ENCODE measurements at regions not wholly inside any gene's neighbourhood (a gene's known extent, or its start where the extent isn't known, plus 50 kb on each side); places are given as distances from the start of the nearest gene placed in this dataset.

DNA sequence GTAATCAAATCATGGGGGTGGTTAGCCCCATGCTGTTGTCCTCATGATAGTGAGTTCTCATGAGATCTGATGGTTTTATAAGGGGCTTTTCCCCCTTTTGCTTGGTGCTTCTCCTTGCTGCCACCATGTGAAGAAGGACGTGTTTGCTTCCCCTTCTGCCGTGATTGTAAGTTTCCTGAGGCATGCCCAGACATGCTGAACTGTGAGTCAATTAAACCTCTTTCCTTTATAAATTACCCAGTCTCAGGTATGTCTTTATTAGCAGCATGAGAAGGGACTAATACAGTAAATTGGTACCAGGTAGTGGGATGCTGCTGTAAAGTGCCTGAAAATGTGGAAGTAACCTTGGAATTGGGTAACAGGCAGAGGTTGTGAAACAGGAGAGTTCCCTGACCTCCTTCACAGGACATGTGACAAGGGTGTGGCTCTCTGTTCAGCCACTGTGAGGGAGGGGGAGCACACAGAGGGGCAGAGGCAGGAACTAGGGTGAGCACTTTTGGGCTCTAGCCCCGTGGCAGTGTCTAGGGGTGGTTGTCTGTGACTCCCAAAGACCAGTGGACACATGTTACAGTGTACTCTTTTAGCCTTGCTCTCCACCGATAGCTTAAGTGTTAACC is 105.3 kb downstream of the BACH1 start:
- TF ChIP-seq, protein P1, sequence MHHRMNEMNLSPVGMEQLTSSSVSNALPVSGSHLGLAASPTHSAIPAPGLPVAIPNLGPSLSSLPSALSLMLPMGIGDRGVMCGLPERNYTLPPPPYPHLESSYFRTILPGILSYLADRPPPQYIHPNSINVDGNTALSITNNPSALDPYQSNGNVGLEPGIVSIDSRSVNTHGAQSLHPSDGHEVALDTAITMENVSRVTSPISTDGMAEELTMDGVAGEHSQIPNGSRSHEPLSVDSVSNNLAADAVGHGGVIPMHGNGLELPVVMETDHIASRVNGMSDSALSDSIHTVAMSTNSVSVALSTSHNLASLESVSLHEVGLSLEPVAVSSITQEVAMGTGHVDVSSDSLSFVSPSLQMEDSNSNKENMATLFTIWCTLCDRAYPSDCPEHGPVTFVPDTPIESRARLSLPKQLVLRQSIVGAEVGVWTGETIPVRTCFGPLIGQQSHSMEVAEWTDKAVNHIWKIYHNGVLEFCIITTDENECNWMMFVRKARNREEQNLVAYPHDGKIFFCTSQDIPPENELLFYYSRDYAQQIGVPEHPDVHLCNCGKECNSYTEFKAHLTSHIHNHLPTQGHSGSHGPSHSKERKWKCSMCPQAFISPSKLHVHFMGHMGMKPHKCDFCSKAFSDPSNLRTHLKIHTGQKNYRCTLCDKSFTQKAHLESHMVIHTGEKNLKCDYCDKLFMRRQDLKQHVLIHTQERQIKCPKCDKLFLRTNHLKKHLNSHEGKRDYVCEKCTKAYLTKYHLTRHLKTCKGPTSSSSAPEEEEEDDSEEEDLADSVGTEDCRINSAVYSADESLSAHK (tag by site-specific recombination; IDR thresholded peaks at IDR 0.05): no peak
- TF ChIP-seq ZNF221 (tag by site-specific recombination; IDR thresholded peaks at IDR 0.05; ENCODE audit: borderline replicate concordance) (no peak), YY1 (tag by site-specific recombination; IDR thresholded peaks at IDR 0.05) (no peak), ZNF10 (tag by site-specific recombination; IDR thresholded peaks at IDR 0.05) (no peak), ZNF19 (tag by site-specific recombination; IDR thresholded peaks at IDR 0.05; ENCODE audit: low read depth) (no peak), KLF10 (tag by site-specific recombination; IDR thresholded peaks at IDR 0.05) (no peak), ZNF140 (tag by site-specific recombination; IDR thresholded peaks at IDR 0.05) (no peak), ZNF558 (tag by site-specific recombination; IDR thresholded peaks at IDR 0.05) (no peak), ZNF24 (tag by site-specific recombination; IDR thresholded peaks at IDR 0.05) (no peak), ZNF274 (IDR thresholded peaks at IDR 0.05; ENCODE audit: low read length) (no peak), ZNF274 (tag by site-specific recombination; IDR thresholded peaks at IDR 0.05; ENCODE audit: borderline replicate concordance) (no peak), ZNF777 (tag by site-specific recombination; IDR thresholded peaks at IDR 0.05; ENCODE audit: borderline replicate concordance) (no peak)
- TF ChIP-seq, protein P2, sequence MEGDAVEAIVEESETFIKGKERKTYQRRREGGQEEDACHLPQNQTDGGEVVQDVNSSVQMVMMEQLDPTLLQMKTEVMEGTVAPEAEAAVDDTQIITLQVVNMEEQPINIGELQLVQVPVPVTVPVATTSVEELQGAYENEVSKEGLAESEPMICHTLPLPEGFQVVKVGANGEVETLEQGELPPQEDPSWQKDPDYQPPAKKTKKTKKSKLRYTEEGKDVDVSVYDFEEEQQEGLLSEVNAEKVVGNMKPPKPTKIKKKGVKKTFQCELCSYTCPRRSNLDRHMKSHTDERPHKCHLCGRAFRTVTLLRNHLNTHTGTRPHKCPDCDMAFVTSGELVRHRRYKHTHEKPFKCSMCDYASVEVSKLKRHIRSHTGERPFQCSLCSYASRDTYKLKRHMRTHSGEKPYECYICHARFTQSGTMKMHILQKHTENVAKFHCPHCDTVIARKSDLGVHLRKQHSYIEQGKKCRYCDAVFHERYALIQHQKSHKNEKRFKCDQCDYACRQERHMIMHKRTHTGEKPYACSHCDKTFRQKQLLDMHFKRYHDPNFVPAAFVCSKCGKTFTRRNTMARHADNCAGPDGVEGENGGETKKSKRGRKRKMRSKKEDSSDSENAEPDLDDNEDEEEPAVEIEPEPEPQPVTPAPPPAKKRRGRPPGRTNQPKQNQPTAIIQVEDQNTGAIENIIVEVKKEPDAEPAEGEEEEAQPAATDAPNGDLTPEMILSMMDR (tag by site-specific recombination; IDR thresholded peaks at IDR 0.05): no peak
- TF ChIP-seq, protein P3, sequence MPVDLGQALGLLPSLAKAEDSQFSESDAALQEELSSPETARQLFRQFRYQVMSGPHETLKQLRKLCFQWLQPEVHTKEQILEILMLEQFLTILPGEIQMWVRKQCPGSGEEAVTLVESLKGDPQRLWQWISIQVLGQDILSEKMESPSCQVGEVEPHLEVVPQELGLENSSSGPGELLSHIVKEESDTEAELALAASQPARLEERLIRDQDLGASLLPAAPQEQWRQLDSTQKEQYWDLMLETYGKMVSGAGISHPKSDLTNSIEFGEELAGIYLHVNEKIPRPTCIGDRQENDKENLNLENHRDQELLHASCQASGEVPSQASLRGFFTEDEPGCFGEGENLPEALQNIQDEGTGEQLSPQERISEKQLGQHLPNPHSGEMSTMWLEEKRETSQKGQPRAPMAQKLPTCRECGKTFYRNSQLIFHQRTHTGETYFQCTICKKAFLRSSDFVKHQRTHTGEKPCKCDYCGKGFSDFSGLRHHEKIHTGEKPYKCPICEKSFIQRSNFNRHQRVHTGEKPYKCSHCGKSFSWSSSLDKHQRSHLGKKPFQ (tag by site-specific recombination; IDR thresholded peaks at IDR 0.05): no peak
- TF ChIP-seq, protein P4, sequence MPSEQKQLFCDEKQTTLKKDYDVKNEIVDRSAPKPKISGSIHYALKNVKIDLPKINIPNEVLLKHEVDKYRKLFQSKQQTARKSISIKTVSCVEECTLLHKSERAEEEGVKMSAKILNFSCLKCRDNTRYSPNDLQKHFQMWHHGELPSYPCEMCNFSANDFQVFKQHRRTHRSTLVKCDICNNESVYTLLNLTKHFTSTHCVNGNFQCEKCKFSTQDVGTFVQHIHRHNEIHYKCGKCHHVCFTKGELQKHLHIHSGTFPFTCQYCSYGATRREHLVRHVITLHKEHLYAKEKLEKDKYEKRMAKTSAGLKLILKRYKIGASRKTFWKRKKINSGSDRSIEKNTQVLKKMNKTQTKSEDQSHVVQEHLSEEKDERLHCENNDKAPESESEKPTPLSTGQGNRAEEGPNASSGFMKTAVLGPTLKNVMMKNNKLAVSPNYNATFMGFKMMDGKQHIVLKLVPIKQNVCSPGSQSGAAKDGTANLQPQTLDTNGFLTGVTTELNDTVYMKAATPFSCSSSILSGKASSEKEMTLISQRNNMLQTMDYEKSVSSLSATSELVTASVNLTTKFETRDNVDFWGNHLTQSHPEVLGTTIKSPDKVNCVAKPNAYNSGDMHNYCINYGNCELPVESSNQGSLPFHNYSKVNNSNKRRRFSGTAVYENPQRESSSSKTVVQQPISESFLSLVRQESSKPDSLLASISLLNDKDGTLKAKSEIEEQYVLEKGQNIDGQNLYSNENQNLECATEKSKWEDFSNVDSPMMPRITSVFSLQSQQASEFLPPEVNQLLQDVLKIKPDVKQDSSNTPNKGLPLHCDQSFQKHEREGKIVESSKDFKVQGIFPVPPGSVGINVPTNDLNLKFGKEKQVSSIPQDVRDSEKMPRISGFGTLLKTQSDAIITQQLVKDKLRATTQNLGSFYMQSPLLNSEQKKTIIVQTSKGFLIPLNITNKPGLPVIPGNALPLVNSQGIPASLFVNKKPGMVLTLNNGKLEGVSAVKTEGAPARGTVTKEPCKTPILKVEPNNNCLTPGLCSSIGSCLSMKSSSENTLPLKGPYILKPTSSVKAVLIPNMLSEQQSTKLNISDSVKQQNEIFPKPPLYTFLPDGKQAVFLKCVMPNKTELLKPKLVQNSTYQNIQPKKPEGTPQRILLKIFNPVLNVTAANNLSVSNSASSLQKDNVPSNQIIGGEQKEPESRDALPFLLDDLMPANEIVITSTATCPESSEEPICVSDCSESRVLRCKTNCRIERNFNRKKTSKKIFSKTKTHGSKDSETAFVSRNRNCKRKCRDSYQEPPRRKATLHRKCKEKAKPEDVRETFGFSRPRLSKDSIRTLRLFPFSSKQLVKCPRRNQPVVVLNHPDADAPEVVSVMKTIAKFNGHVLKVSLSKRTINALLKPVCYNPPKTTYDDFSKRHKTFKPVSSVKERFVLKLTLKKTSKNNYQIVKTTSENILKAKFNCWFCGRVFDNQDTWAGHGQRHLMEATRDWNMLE (tag by site-specific recombination; conservative IDR thresholded peaks at IDR 0.05; ENCODE audit: low read depth): no peak

Data from HEK293 (cell line).